ENCODE measurements at regions not wholly inside any gene's neighbourhood (a gene's known extent, or its start where the extent isn't known, plus 50 kb on each side); places are given as distances from the start of the nearest gene placed in this dataset.

- peak; percentile 52 for DNase-seq
Measured at GRCh38 chr16:73232555-73233328, 184.8 kb upstream of the ZFHX3 start.

- no peak for DNase-seq
Measured at GRCh38 chr16:73231944-73232554, 184.1 kb upstream of the ZFHX3 start.

DNA sequence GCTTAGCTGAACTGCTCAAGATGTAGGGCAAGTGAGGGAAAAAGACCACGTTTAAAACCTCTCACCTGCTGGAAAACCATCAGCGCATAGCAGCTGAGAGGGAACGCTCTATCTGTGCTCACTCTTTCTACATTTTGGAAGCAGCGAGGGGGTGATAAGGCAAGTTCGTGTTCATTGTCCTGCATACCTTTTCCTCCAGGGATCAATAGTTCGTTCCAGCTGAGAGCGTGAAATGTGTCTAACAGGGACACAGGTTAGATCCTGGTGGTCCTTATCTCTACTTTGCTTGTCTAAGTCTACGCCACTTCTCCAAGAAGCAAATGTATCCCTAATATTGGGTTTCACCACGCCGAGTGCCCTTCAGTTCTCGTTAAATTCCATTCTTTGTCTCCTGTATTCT lies 183.5 kb upstream of the ZFHX3 start:
- DNase-seq: no peak

GRCh38 chr16:73230651-73231050 lies 182.7 kb upstream of the ZFHX3 start:
- no peak for DNase-seq

DNA sequence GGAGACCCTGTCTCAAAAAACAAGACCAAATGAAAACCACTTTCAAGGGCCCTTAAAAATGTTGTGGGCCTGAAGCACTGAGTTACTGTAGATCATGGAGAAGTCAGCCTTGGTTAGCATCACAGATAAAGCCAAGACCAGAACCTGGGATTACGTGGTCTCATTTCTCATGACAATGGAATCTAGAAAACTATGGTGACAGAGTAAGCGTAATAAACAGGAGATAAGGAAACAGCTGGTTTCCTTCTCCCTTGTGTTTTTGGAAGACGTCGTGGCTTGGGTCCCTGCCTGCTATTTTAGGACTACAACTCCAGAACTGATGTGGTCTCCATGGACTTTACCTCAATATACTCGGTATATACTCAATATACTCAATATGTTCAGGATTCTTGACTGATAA lies 180.7 kb upstream of the ZFHX3 start:
- no peak for DNase-seq

DNA sequence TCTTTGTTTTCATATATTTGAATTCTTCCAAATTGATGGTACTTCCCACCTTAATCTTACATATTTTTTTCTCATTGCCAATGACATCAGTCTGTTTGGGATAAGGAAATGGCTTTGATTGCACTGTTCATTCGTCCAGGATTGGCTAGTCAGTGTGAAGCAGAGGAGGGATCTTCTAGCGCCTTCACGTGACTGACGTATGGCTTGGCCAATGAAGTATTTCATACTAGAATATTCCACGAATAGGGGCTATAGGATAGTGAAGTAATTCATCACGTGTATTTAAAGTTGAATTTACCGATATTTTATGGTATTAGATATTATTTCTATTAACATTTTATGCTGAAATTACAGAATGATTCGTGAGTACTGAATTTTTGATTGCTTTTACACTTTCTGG lies 178.7 kb upstream of the ZFHX3 start:
- no peak for DNase-seq

DNA sequence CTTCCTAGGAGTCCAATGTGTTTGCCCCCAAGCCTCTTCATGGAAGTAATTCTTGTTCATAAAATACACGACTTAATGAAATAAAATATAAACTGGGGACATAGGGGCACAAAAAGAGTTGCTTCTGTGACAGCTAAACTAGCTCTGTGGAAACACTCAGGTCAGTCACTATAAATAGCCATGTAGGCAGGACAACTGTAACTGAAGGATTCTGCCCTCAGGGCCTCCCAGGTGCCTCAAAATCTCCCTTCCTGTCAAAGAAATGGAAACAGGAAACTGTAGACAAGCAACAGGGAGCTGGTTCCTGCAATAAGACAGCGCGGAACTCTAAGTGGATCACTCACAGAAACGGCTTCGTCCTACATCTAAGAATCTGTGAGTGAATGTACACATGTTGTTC lies 178.1 kb upstream of the ZFHX3 start:
- no peak for DNase-seq

DNA sequence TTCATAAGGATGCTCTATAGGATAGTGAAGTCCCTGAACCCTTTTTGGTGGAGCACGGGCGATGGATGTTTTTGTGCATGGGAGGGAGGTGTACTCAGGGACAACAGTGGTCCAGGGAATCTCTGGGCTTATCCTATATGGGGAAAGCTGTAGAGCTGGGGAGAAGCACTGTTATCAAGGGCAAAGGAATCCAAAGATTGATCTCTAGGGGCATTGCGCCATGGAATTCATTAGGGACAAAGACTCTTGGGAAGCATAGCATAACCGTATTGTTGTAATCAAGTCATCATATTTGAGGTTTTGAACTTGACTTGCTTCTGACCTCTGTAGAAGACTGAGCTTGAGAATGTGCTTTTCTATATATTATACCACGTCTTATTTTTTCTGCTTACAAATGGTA lies 172.9 kb upstream of the ZFHX3 start:
- no peak for DNase-seq

GRCh38 chr16:73219176-73219575 lies 171.2 kb upstream of the ZFHX3 start:
- DNase-seq: no peak

- no peak for DNase-seq
Measured at GRCh38 chr16:73217654-73218053, 169.7 kb upstream of the ZFHX3 start.

- no peak for DNase-seq
Measured at GRCh38 chr16:73216932-73217331, 169.0 kb upstream of the ZFHX3 start.

DNA sequence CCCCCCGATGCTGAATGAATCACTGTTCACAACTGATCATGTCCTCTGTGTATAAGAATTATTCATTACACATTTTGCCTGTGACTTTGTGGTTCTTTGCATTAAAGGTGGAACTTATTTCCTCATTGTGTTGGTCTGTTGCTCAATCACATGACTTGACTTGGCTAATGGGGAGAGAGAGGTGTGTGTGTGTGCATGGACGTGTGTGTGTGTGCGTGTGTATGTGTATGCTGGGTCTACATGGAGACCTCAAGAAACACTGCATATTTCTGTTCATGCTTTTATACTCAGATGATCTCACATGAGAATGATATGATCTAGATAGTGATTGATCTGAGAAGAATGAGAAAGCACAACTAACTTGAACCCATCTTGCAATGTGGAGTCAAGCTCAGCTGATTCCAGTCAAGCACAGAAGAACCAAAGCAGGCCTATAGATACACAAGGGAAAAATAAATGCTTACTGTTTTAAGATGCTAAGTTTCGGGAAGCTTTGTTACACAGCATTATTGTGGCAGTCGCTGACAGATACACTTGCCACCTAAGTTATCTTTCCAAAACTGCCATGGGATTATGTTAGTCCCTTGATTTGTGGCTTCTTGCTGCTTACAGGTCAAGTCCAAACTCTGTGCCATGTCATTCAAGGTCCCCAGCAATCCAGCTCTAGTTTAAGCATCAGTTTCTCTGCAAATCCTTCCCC lies 167.9 kb upstream of the ZFHX3 start:
- DNase-seq: no peak

- DNase-seq: no peak
Measured at GRCh38 chr16:73214825-73215677, 167.1 kb upstream of the ZFHX3 start.

DNA sequence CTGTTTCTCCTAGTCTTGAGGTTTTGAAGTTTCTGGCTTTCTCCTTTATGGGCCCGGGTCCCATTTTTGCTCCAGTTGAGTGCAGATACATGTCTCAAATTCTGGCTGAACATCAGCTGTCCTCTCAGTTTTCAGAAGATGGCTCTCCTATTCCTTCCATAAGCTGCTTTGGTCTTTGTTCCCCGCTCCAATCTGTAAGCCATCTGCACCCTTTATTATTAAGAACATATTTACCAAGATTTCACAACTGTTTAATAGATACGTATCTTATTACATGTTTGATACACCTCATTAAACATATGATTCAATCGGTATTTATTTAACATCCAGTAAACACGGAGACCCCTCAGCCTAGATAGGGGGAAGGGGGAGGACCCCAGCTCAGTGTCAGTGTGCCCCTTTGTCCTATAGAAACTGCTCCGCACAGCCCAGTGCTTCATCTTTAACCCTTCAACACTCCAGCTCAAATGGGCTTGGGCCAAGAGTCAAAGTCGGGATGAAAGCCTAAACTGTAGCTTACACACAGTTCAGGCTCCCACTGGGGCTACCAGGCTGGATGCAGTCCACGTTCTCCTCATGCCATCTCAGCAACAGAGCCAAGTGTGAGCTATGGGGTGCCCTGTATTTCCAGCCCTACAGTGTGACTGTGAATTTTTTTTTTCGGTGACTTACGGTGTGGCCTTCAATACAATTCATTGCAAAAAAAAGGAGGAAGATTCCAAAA lies 166.0 kb upstream of the ZFHX3 start:
- DNase-seq: no peak

DNA sequence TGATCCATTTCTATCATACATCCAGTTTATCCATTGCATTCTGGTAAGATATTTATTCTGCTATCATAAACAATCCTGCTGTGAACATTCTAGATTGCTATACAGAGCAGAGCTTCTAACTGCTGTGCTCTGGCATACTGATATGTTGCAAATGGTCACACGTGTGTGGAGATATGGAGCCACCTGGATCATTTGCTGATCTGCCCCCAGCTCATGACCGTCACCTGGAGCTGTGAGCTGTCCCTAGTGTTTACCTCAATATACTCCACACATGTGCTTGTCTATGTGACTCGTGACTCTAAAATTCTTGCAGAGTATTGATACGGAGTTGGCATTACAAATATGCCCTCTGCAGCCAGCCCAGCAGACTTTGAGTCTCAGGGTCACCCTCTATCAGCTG lies 164.5 kb upstream of the ZFHX3 start:
- no peak for DNase-seq

DNA sequence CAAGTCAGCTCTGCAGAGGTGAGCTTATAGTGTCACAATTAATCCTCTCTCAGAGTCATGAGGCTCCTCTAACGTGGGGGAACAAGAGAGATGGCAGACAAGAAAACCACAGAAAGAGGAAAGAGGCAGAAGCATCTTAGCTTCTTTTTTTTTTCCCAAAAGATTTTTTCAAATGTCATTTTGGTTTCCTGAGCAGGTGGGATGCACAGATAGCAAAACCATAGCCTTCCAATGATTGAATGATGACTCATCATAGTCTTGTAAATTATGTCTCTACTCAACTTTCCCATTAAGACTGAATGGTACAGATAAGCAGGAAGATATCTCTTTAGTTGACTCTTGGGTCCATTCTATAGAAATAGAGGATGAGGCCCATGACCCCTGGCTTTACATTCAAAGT lies 162.8 kb upstream of the ZFHX3 start:
- DNase-seq: no peak

- DNase-seq: no peak
Measured at GRCh38 chr16:73210084-73210483, 162.2 kb upstream of the ZFHX3 start.

GRCh38 chr16:73209190-73209589 lies 161.3 kb upstream of the ZFHX3 start:
- DNase-seq: no peak

DNA sequence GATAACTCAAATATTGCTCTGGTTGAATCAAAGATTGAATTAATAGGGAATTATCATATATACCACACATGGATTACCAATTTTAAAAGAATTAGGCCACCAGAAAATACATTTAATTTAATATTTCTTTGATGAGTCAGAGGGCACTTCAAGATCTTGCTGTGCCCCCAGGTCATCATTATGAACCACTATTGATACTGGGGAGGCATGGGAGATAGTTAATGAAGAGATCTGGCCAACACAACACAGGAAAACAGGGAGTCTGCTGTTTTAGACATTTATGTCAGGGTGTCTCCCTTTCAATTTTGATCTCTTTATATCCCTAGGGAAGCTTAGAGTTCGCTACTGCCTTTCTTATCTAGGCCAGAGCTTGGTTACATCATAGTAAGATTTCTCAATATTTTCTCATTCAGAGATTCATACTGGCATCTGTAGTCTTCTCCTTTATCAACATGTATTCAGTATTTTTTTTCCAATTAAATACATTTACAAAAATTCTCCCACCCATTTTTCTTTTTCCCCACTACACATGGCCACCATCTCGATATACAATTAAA lies 158.3 kb upstream of the ZFHX3 start:
- no peak for DNase-seq

- no peak for DNase-seq
Measured at GRCh38 chr16:73205153-73205886, 157.4 kb upstream of the ZFHX3 start.

DNA sequence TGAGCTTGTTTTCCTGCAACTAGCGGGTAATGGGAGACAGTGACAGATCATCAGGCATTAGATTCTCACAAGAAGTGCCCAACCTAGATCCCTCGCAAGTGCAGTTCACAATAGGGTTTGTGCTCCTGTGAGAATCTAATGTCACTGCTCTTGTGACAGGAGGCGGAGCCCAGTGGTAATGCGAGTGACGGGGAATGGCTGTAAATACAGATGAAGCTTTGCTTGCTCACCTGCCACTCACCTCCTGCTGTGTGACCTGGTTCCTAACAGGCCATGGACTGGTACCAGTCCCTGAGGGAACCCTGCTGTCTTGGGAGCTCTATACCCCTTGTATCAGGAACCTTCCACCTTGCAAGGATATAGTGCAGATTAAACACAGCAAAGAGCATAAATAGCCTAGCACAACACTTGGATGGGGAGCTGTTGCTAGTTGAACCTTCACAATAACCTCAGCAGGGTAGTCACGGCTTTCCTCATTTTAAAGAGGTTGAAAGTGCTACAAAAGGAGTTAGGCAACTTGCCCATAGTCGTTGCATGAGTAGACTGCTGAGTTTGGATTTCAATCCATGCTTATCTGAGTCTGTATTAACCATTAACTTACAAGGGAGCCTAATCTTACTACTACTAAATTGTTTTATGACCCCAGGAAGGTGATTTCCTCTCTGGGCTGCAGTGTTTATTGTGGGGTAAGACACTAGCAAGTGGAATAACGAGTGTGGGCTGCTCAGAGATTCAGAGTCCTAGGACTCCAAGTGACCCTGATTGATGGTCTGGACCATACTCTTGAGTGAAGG lies 156.6 kb upstream of the ZFHX3 start:
- DNase-seq: no peak
